Activated T-cell treated with anti-CD3 and anti-CD28 coated beads, Interleukin-2, amount 50 U/mL, for 72 hours (primary cell): ENCODE measurements at regions not wholly inside any gene's neighbourhood (a gene's known extent, or its start where the extent isn't known, plus 50 kb on each side); places are given as distances from the start of the nearest gene placed in this dataset.

ENCODE experiments used
- ATAC-seq, 2 donors: fragments of 150-1000 bp; cut with Tn5 transposase; replicated peaks in 1 of 2; 2 replicates each; pipeline ENCODE4 v1.10.0; 2021; ENCODE audit warnings: moderate library complexity in 2 of 2, mild to moderate bottlenecking in 1 of 2
- DNase-seq, 2 donors: peaks; one replicate each; pipeline ENCODE4 v3.0.0; 2021 to 2022; ENCODE audit warnings: mixed read lengths in 1 of 2
- H3K27ac Mint-ChIP-seq: one replicate; pipeline ENCODE4 v1.8.0; 2022; ENCODE audit warnings: mild to moderate bottlenecking, moderate library complexity, mixed read lengths
- H3K27me3 Mint-ChIP-seq: one replicate; pipeline ENCODE4 v1.8.0; 2022; ENCODE audit warnings: low read depth, mixed read lengths
- H3K36me3 Mint-ChIP-seq, 2 donors: one replicate each; pipeline ENCODE4 v1.8.0; 2022; ENCODE audit warnings: mixed read lengths in 2 of 2, mild to moderate bottlenecking in 1 of 2; ENCODE audit not compliant: insufficient read depth in 2 of 2
- H3K4me1 Mint-ChIP-seq: one replicate; pipeline ENCODE4 v1.8.0; 2022; ENCODE audit warnings: low read depth, mixed read lengths
- H3K4me3 Mint-ChIP-seq, 2 donors: one replicate each; pipeline ENCODE4 v1.8.0; 2022; ENCODE audit warnings: mild to moderate bottlenecking in 2 of 2, mixed read lengths in 2 of 2, moderate library complexity in 2 of 2
- H3K9me3 Mint-ChIP-seq, 2 donors: one replicate each; pipeline ENCODE4 v1.8.0; 2022; ENCODE audit warnings: mixed read lengths in 2 of 2

GRCh38 chr5:167736992-167737391 lies 554.5 kb upstream of the WWC1 start:
- ATAC-seq (no peak), DNase-seq (no peak)
- Mint-ChIP-seq H3K36me3 (no peaks in the 10 kb centered on the region), H3K4me3 (no peak overlapping the region), H3K9me3 (no peaks in the 10 kb centered on the region), H3K27me3 (no peaks in the 10 kb centered on the region), H3K4me1 (no peaks in the 10 kb centered on the region), H3K27ac (no peak overlapping the region)

DNA sequence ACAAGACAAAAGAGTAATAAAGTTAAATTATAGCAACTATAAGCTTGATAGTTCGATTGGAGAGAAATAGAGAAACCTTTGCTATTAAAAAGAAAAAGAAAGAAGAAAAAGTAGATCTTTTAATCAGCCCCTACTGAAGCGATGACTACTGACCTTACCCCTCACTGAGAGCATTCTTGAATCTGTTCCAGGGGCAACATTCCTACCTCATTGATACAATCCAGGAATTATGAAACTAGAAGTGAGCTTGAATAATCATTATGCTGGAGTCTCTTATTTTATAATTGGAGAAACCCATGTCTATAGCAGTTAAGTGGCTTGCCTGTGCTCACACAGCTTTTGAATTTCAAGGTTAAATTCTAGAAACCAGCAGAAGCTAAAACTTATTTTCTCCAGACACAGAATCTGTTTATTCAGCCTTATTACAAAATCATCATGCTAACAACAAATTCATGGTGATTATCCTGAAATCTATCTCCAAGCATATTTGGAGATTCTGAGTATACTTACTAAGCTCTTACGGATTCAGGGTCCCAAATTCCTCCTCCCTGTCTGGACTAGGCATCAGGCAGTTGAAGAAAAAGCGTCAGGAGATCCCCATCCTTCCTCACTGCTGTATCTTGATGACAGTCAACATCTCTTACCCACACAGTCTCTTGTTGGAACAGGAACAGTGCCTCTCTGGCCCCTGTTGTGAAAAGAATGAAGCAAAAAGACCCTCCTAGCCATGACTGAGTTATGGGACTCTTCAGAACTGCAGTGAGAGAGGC lies 547.6 kb upstream of the WWC1 start:
- H3K27ac Mint-ChIP-seq: no peak overlapping the region
- H3K36me3 Mint-ChIP-seq: no peaks in the 10 kb centered on the region
- ATAC-seq (no peak), DNase-seq (no peak)
- no peaks in the 10 kb centered on the region for H3K4me1 Mint-ChIP-seq
- H3K27me3 Mint-ChIP-seq: no peaks in the 10 kb centered on the region
- H3K4me3 Mint-ChIP-seq: no peak overlapping the region
- peaks cover 2% of the 10 kb centered on the region in 2 donors for H3K9me3 Mint-ChIP-seq

DNA sequence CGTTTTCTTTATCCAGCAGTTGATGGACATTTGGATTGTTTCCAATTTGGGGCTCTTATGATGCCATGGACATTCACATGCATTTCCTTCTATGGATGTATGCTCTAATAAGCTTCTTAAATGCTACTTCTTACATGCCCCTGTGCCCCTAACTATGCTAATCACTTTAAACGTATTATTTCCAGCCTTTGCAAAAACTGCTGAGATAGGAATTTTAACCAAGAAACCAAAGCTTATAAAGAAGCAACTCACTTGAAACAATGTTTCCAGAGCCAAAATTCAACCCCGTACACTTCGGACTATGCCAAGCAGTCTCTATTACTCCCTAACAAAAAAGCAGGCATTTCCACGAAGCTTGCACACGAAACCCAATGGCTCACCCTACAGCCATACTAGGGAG lies 545.6 kb upstream of the WWC1 start:
- no peaks in the 10 kb centered on the region for H3K4me1 Mint-ChIP-seq
- H3K9me3 Mint-ChIP-seq: peaks cover 2% of the 10 kb centered on the region in 2 donors
- ATAC-seq: no peak

GRCh38 chr5:167750586-167750985 lies 540.9 kb upstream of the WWC1 start:
- ATAC-seq: no peak
- Mint-ChIP-seq H3K36me3 (no peaks in the 10 kb centered on the region), H3K27me3 (no peaks in the 10 kb centered on the region)

More for the DNA sequence above, 545.6 kb upstream of the WWC1 start:
- Mint-ChIP-seq H3K27me3 (no peaks in the 10 kb centered on the region), H3K36me3 (no peaks in the 10 kb centered on the region), H3K27ac (no peak overlapping the region), H3K4me3 (no peak overlapping the region)
- no peak for DNase-seq

DNA sequence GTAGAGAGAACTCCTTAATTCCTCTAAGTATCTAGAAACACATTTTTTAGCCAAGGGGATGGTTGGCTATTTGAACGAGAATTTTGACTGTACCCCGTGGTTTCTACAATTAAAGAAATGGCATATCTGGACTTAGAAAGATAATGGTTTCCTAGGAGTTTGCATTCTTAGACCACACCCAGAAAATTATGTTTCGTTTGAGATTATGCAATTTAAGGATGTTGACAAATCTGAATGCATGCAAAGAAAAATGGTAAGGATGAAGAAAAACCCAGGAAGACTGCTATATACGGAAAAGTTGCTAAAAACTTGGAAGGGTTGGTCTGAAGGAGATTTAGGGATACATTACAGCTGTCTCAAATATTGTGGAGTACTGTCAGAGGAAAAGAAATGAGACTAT lies 538.5 kb upstream of the WWC1 start:
- no peaks in the 10 kb centered on the region for H3K36me3 Mint-ChIP-seq
- no peak overlapping the region for H3K27ac Mint-ChIP-seq
- DNase-seq (no peak), ATAC-seq (no peak)
- no peak overlapping the region for H3K4me3 Mint-ChIP-seq
- H3K4me1 Mint-ChIP-seq: no peaks in the 10 kb centered on the region
- no peaks in the 10 kb centered on the region for H3K27me3 Mint-ChIP-seq
- H3K9me3 Mint-ChIP-seq: peaks cover 0 to 2% of the 10 kb centered on the region in 2 donors

More at GRCh38 chr5:167750586-167750985, 540.9 kb upstream of the WWC1 start:
- Mint-ChIP-seq H3K27ac (no peak overlapping the region), H3K4me3 (no peak overlapping the region), H3K4me1 (no peaks in the 10 kb centered on the region), H3K9me3 (peaks cover 0 to 2% of the 10 kb centered on the region in 2 donors)
- no peak for DNase-seq

- Mint-ChIP-seq H3K4me3 (no peak overlapping the region), H3K36me3 (no peaks in the 10 kb centered on the region), H3K27ac (no peak overlapping the region), H3K9me3 (peaks cover 0 to 4% of the 10 kb centered on the region in 2 donors), H3K4me1 (no peaks in the 10 kb centered on the region), H3K27me3 (no peaks in the 10 kb centered on the region)
- DNase-seq: no peak
- no peak for ATAC-seq
These were observed 537.5 kb upstream of the WWC1 start for GRCh38 chr5:167753725-167754490.

DNA sequence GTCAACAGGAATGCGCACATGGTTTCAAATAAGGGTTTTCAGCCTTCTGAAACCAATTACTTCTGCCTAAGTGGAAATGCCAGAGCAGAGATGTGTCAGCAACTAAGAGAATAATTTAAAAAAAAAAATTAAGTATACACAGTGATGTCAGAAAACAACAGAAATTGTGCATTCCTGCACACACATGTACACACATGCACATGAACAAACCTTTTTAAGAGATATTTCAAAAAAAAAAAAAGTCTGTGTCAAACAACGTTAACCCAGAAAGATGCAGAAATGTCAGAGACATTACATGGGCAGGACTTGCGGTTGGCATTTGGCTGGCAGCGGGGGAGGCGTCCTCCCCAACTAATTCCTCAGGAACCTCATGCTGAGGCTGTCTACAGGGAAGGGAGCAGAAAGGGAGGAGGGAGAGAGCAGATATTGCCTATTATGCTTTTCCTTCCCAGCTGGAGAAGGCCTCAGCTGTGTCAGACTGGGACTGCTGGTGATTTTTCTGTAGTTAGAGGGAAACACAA lies 536.9 kb upstream of the WWC1 start:
- Mint-ChIP-seq H3K27me3 (no peaks in the 10 kb centered on the region), H3K4me1 (no peaks in the 10 kb centered on the region), H3K4me3 (no peak overlapping the region), H3K27ac (no peak overlapping the region), H3K36me3 (no peaks in the 10 kb centered on the region), H3K9me3 (peaks cover 0 to 7% of the 10 kb centered on the region in 2 donors)
- no peak for DNase-seq
- no peak for ATAC-seq

GRCh38 chr5:167755420-167755819 lies 536.0 kb upstream of the WWC1 start:
- H3K27ac Mint-ChIP-seq: no peak overlapping the region

GRCh38 chr5:167759057-167759821 lies 532.2 kb upstream of the WWC1 start:
- Mint-ChIP-seq H3K4me3 (no peak overlapping the region), H3K4me1 (no peaks in the 10 kb centered on the region), H3K27me3 (no peaks in the 10 kb centered on the region)

More at GRCh38 chr5:167755420-167755819, 536.0 kb upstream of the WWC1 start:
- Mint-ChIP-seq H3K27me3 (no peaks in the 10 kb centered on the region), H3K36me3 (no peaks in the 10 kb centered on the region), H3K4me3 (no peak overlapping the region), H3K9me3 (peaks cover 0 to 8% of the 10 kb centered on the region in 2 donors), H3K4me1 (no peaks in the 10 kb centered on the region)
- DNase-seq (no peak), ATAC-seq (no peak)

GRCh38 chr5:167763772-167764171 lies 527.7 kb upstream of the WWC1 start:
- no peaks in the 10 kb centered on the region for H3K4me1 Mint-ChIP-seq
- H3K9me3 Mint-ChIP-seq: peaks cover 3 to 14% of the 10 kb centered on the region in 2 donors
- H3K36me3 Mint-ChIP-seq: no peaks in the 10 kb centered on the region
- no peak overlapping the region for H3K27ac Mint-ChIP-seq
- no peaks in the 10 kb centered on the region for H3K27me3 Mint-ChIP-seq
- H3K4me3 Mint-ChIP-seq: no peak overlapping the region
- ATAC-seq: no peak
- DNase-seq: no peak

More at GRCh38 chr5:167759057-167759821, 532.2 kb upstream of the WWC1 start:
- Mint-ChIP-seq H3K36me3 (no peaks in the 10 kb centered on the region), H3K27ac (no peak overlapping the region), H3K9me3 (peaks cover 0 to 13% of the 10 kb centered on the region in 2 donors)
- ATAC-seq (no peak), DNase-seq (no peak)

- ATAC-seq (no peak), DNase-seq (no peak)
- Mint-ChIP-seq H3K4me1 (no peaks in the 10 kb centered on the region), H3K4me3 (no peak overlapping the region), H3K27ac (no peak overlapping the region), H3K27me3 (no peaks in the 10 kb centered on the region), H3K9me3 (peaks cover 3 to 11% of the 10 kb centered on the region in 2 donors), H3K36me3 (no peaks in the 10 kb centered on the region)
These were observed 526.7 kb upstream of the WWC1 start for GRCh38 chr5:167764641-167765289.

DNA sequence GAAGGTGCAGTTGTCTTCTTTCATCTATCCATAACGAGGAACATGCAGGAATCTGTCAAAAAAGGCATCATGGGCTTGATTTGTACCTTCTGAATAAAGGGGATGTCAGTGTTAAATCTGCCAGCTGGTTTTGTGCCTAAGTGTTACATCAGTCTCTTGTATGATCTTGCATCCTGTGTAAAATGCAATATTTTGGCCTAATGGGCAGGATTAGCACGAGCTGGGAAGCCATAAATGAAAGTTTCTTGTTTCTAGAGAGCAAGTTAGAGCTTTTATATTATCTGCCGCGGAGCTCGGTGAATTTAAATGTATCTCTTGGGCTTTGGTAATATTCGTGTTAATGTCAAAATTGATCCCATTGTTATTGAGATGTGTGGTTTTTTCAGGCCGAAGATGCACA lies 526.1 kb upstream of the WWC1 start:
- H3K36me3 Mint-ChIP-seq: no peaks in the 10 kb centered on the region
- no peak overlapping the region for H3K4me3 Mint-ChIP-seq
- DNase-seq (no peak), ATAC-seq (no peak)
- no peak overlapping the region for H3K27ac Mint-ChIP-seq
- no peaks in the 10 kb centered on the region for H3K4me1 Mint-ChIP-seq
- H3K9me3 Mint-ChIP-seq: peaks cover 5 to 9% of the 10 kb centered on the region in 2 donors
- H3K27me3 Mint-ChIP-seq: no peaks in the 10 kb centered on the region
